Stimulated activated CD4-positive, alpha-beta T cell treated with anti-CD3 and anti-CD28 coated beads, Interleukin-1b, Interleukin-23, amount 100 ng/mL, for 24 hours (primary cell): ENCODE measurements at regions not wholly inside any gene's neighbourhood (a gene's known extent, or its start where the extent isn't known, plus 50 kb on each side); places are given as distances from the start of the nearest gene placed in this dataset.

Experiments used
- DNase-seq, 4 experiments: peaks; one replicate each; pipeline ENCODE4 v3.0.0-alpha.2; 2020; ENCODE audit warnings: low read depth in 4 of 4, low spot score in 1 of 4

DNA sequence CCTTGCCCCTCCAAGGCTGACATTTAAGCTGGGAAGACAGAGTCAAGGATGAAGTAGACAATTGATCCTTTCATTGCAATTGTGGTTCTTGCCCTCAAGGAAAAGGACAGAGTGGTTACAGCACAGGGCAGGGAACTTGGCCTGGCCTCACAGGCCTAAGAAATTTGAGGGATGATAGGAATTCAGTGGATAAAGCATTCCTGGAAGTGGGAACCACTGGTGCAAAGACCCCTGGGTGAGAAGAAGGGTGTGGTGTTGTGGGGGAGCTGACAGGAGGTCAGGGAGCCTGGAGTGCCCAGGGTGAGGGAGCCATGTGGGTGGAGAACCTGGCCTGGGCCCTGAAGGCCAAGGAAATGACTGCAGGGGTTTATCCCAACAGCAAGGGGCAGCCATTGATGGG, 287.4 kb downstream of the UACA start:
- no peak for DNase-seq

DNA sequence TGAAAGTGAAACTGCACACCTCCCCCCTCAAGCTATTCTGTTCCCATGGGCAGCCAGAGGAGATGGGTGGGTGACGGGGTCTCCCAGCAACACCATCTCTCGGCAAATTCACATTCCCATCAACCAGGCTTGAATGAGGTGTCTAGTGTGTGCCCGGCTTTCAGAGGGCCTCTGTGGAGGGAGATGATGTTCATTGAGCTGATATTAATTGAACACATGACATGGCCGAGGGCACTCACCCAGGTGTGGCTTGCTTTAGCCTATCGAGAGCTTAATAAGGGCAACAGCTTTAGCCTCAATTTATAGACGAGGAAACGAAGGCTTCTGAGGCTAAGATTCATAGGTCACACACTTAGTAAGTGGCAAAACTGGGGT, 288.0 kb downstream of the UACA start:
- no peak for DNase-seq

DNA sequence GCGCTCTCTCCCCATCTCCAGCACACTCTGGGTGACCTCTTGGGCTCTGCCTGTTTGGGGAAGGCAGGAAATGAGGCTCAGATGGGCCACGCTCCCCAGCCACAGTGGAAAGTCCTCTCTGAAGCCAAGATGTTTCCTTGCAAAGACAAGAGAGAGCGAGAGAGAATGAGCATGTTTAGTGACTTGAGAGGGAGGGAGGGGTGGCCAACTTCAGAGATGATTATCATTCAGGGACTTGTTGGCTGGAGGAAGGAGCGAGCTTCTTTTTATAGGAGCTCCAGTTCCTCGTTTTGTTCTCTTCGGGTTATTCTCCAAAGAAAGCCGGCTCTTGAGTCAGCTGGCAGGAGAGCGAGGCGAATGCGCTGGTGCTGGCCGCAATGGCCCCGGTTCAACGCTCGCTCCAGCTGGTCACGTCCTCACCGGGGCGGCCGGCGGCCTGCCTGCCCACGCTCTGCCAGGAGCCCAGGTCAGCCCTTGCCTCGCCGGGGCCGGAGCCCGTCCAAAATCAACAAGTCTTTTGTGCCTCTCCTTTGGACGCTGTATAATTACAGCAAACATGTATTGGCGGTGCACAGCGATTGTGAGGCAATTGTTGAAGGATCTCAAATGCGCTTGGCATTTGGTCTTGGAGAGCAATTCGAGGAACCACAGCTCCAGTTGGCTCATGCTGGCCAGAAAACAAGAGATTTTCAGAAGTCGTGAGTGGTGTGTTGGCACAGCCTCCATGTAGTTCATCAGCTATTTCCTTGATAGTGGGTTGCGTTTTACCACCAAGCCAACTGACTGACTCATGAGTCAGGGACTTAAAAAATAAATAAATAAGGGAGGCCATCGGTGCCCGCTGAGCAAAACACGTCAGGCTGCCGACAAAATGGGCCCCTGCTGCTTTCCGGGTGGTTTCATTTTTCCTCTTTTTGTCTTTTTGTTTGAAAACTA, 288.6 kb downstream of the UACA start:
- DNase-seq = no peak

DNA sequence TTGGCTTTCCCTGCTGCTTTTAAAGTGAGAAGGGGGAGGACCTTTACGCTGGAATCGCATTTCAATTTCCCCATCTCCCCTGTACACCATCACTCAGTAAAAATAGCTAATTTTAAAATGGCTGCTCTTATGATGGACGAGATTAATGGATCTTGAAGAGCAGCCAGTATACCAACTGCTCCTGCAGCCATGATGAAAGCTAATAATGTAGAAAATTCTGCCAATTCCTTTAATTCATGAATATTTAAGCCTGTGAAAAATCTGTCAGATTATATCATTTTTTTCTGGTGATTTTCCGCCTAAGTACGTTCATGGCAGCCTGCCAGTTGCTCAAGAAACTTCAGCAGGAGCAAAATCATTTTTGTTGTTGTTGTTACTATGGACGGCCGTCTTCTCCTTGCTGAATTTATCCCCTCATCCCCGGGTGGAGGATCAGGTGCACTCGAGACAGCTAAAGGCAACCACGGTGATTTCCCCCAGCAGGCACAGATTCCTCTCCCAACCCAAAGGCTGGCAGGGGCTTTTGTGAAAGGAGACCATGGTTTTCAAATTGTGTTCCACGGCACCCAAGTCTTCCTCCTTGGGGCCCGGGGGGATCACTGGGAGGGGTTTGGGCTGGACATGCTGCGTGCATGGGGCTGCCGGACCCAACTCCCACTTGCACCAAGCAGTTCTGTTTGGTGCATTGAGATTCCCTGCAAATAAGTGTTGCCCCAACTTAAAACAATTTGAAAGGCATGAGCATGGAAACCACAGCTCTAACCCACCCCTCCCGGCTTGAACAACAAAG, 289.6 kb downstream of the UACA start:
- DNase-seq = no peak

DNA sequence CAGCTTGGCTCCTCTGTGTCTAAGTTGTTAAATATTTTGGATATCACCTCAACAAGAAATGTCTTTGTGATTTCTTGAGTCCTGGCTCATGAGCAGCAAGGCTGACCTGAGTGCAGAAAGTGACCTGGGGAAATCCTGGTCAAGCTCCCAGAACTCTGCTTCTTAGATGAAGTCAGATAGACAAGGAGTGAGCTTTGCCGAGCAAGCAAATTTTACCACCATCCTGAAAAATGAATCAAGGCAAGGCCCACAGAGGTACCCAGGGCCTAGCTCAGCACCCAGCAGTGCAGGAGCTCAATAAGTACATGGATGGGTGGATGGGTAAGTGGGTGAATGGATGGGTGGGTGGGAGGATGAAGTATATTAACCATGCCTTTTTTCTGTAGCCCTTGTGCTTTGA, 291.8 kb downstream of the UACA start:
- no peak for DNase-seq

DNA sequence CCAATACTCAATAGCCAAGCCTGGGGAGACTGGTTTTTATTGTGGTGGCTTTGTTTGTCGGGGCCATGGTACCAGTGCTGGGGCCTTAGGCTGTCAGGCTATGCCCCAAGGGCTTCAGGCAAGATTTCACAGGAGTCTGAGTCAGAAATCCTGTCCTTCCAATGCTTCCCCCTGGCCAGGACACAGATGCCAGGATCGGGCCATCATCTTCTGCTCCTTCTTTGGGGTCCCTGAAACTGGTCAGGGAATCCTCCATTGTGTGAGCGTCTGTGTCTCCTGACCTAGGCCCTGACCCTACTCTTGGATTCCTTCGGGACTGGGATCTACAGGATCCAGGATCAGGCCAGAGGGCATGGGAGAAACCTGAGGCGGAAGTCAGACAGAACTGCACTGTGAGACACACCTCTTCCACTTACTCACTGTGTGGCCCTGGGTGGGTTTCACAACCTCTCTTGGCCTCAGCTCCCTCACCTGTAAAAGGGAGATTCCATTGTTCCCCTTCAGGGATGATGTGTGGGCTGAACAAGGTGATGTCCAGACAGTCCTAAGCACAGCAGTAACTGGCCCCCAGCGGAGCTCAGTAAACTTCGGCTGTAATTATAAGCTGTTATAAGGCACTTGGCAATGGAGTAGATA, 292.7 kb downstream of the UACA start:
- DNase-seq = no peak

DNA sequence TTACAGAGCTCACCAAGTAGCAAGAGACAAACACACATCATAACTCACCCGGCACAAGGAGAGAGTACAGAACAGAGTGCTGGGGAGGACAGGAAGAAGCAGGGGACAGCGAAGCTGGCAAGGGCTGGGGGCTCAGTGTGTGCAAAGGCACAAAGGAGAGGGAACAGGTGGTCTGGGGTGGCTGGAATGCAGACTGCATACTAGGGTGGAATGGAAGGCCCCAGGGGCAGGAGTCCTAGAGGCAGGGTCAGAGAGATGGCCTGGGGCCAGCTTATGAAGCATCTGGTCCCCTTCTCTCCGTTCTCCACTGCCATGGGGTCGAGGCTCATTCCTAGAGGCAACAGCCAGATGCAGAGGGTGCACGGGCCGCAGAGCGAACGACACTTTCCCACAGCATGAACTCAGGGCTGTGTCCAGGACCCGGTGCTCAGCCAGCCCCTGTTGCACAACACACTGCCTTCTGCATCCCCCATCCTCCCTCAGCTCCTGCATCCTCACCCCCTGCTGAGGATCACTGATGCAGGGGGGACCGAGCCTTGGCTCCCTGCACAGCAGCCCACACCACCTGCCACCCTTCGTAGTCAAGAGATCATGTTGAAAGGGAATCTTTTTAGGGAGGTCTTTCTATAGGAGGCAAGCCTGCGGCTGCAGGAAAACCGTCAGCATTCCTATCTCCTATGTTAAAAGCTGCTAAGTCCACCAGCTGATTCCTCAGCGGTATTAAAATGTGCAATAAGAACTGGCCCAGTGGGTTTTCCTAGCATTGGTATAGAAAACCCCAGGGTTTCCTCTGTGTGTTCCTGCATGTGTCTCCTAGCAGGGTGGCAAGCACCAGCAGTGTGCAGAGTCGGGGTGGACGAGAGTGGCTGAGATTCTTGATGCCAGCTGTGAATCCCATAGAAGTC, 293.5 kb downstream of the UACA start:
- no peak for DNase-seq

DNA sequence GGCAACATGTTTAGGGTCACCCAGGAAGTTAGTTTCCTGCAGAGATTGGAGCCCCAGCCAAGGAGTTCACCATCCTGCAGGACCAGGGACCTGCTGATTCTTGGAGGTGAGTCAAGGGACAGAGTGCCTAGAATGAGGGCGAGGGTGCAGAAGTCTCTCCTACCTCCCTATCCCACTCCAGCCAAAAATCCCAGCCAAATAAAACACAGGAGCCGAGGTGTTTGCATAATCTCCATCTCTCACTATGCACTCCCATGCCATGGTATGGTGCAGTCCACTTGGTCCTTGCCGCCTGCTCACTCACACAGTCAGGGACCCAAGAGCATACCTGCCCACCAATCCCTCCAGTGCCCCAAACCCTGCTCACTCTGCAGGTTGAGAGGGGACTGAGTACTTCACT, 294.2 kb downstream of the UACA start:
- no peak for DNase-seq

DNA sequence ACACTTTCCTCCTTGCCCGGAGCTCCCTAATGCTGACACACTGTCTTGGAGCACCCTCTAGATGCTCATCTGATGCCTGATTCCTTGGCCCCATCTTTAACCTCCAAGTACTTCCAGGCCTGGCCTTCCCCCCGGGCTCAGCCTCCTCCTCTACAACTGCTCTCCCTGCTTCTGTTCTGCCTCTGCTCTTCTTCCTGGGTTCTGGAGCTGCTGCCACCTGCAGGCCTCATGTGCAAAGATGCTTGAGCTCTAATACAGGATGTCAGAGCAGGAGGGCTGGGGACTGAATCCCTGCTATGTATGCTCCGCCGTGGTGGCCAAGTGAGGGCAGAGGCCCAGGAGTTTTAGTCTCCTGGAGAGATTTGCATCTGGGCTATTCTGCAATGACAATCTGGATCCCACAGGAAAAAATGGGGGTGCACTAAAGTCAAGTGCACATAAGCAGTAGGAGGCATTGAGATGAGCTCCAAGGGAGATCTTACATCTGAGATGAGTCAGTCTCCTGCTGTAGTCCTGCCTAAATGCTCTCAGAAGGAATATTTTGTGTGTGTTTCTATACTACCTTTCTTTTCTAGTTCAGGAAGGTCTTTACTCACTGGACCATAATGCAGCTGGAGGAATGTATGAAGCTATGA, 296.3 kb downstream of the UACA start:
- DNase-seq = no peak

DNA sequence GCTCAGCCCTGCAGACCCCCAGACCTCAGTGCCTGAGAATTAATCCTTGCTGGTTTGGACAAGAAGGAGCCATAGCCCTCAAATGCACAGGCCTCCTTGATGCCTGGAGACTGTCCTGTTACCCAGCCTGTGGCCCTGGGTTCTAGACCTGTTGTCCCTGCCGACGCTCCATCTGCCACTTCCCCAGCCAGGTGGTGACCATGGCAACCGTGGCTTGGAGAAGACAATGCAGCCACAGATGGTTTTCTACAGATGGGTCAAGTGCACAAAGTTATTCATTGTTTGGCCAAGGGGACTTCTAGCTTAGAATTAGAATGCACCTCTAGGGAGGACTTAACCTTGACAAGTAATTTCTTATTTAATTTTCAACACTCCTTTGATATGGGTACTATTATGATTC, 297.1 kb downstream of the UACA start:
- DNase-seq = no peak

DNA sequence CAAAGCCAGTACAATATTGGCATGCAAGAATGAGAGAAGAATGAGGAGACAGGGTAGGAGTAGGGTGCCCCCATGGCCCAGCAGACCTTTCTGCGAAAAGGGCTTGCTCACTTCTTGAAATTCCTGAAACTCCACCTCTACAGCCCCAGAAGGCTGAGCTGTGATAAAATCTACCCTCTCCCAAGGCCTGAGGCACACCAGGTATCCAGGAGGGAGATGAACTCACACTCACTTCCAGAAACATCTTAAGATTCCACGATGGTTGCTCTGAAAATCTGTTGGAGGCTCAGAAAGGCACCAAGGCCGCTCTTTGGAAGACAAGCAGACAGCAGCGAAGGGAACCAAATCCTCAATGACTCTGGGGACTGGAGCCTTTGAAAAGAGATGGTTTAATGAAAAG, 297.5 kb downstream of the UACA start:
- no peak for DNase-seq

DNA sequence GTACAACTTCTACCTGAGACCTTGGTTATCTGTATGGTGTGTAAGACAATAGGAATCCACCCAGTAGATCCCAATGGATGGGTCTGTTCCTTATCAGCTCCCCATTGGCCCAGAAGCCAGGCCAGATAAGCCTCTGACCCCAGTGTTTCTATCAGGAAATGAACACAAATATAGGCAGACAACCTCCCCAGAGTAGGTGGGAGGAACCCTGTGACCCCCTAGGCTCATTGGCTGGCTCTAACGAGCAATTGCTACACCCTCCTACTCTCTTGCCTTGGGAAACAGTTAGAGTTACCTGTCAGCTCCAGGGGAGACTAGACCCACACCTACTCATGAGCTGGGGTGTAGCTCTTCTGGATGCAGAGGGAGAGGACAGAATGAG, 299.9 kb downstream of the UACA start:
- no peak for DNase-seq

DNA sequence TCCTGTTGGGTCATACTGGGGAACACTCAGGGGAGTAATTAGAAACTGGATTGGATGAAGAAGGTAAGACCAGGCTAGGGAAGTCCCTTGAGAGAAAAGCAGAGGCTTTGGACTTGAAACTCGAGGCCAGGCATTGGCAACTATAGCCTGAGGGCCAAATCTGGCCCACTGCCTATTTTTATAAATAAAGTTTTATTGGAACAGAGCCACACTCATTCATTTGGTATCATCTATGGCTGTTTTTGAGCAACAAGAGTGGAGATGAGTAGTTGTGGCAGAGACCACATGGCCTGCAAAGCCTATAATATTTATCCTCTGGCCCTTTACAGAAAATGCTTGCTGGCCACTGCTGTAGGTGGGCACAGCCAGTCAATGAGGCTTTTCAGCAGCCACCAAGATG, 301.4 kb downstream of the UACA start:
- no peak for DNase-seq

DNA sequence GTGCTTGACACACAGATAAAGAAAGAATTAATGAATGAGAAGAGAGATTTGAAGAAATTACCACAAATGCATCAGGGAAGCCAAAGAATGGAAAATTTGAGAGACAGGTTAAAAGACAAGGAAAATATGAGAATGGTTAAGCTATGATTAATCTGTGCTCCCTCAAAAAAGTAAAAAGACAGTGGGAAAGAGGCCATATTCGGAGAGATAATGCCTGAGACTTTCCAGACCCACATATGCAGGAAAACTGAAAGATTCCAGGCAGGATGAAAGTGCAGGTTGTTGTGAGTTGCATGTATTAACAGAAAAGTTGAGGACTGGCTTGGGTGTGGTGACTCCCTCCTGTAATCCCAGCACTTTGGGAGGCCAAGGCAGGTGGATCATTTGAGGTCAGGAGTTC, 302.3 kb downstream of the UACA start:
- no peak for DNase-seq

DNA sequence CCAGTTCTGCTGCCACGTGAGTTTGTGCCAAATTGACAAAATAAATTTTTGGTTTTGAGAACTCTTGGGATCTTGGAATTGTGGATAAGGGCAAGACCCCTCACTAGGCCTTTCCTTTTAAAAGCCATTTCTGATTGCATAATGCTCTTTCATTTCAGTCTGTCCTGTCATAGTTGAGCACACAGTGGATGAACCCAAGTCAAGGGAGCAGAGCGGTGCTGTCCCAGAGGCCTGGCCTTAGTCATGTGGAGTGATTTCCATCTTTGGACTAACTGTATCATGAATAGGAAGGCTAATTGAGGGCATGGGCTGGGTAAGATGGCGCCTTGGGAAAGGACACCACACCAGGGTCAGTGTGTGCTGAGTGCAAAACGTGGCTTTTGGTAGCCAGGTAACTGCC, 304.0 kb downstream of the UACA start:
- no peak for DNase-seq

DNA sequence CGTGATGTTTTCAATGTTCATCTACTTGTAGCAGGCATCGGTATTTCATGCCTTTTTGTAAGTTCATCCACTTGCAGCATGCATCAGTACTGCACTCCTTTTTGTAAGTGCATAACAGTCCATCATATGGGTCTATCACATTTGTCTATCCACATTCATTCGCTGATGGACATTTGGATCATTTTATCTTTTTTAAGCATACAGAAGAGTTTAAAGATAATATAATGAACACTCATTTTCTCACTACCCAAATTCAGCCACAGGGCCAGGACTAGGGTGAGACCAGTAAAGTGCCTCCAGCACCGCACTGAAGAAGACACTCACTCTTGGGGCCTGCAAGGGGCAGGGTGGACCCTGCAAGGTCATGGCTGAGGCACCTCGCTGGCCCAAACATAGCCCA, 309.6 kb downstream of the UACA start:
- DNase-seq = no peak

DNA sequence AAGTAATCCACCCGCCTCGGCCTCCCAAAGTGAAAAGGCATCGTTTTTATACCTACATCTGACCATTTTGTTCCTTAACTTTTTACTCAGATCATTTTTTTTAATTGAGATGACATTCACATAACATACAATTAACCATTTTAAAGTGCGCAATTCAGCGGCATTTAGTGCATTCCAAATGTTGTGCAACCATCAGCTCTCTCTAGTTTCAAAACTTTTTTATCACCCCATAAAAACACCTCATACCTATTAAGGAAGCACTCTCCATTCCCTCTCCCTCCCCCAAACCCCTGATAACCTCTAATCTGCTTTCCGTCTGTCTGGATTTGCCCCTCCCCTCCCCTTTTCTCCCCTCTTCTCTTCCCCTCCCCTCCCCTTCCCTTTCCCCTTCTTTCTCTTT, 310.1 kb downstream of the UACA start:
- no peak for DNase-seq

DNA sequence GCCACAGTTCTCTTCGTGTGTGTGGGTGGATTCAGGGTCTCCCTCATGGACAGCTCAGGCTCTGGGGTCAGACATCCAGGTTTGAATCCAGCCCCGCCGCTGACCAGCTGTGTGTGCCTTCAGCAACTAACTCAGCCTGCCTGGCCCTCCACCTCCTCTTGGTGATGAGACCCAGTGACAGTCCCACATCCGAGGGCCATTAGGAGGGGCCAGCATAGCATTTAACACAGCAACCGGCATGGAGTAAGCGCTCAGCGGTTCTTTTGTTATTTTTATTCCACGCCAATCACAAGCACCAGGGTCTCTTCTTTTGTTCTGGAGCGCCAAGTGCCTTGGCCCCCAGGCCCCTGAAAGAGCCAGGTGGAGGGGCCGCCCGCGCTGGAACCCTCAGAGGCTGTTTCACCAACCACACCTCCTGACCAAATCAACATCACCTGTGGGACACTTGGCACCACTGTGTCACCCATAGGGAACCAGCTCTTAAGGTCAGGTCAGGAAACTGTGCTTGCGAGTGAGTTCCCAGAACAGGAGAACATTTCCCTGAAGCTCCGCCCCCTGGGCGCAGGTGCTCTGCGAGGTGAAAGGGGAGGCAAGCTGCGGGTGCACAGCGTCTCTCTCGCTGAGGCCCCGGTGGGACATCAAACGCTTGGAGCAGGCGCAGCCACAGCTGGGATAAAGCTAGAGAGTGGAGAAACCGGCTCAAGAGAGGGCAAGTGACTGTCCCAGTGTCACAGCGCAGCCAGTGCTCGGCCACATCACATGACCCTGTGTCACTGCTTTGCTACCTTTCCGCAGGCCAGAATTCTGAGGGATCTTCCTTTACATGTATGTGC, 311.3 kb downstream of the UACA start:
- DNase-seq = no peak

DNA sequence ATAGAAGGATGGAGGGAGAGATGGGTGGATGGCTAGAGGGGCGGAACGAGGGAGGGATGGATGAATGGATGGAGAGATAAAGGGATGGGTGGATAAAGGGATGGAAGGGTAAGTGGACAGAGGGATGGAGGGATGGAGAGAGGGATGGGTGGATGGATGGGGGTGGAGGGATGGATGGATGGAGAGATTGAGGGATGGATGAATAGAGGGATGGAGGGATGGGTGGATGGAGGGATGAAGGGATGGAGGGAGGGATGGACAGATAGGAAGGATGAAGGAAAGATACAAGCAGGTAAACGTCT, 313.3 kb downstream of the UACA start:
- no peak for DNase-seq
